ENCODE measurements at regions not wholly inside any gene's neighbourhood (a gene's known extent, or its start where the extent isn't known, plus 50 kb on each side); places are given as distances from the start of the nearest gene placed in this dataset.

GRCh38 chr20:51281521-51281920 lies 258.6 kb upstream of the KCNG1 start:
- Histone ChIP-seq H3K9me3 (ENCODE audit: control insufficient read depth, insufficient read depth, low read length) (no peaks in the 10 kb centered on the region), H4K20me1 (ENCODE audit: control insufficient read depth, insufficient read depth, low read depth, low read length) (no peaks in the 10 kb centered on the region), H3K79me2 (ENCODE audit: control insufficient read depth, low read length) (no peaks in the 10 kb centered on the region), H3K9me2 (replicated peaks; ENCODE audit: control insufficient read depth, low read length) (no peaks in the 10 kb centered on the region), H3K4me2 (ENCODE audit: low read length) (no peak overlapping the region), H3K4me3 (ENCODE audit: low read length) (no peak overlapping the region), H3F3A (ENCODE audit: control insufficient read depth, insufficient read depth) (no peaks in the 10 kb centered on the region), H3K4me1 (ENCODE audit: control insufficient read depth, low read length) (peaks cover 1% of the 10 kb centered on the region; the same call in 1 of the 2 replicates), H3K36me3 (ENCODE audit: control insufficient read depth, low read length) (no peaks in the 10 kb centered on the region), H3K27me3 (ENCODE audit: control insufficient read depth, low read length) (peaks cover 10% of the 10 kb centered on the region; the same call in 1 of the 2 replicates), H3K27ac (ENCODE audit: low read depth, low read length) (no peak overlapping the region)
- TF ChIP-seq EZH2phosphoT487 (IDR thresholded peaks at IDR 0.05; ENCODE audit: borderline replicate concordance, low read length) (no peak), CTCF (IDR thresholded peaks at IDR 0.05; ENCODE audit: low read depth, low read length, poor library complexity, severe bottlenecking) (no peak)

- no peaks in the 10 kb centered on the region for H3F3A ChIP-seq (ENCODE audit: control insufficient read depth, insufficient read depth)
- H3K9me3 ChIP-seq (ENCODE audit: control insufficient read depth, insufficient read depth, low read length): no peaks in the 10 kb centered on the region
- peaks cover 12% of the 10 kb centered on the region; the same call in 1 of the 2 replicates for H3K27me3 ChIP-seq (ENCODE audit: control insufficient read depth, low read length)
Observed at GRCh38 chr20:51280047-51280446, 257.1 kb upstream of the KCNG1 start.

GRCh38 chr20:51277961-51278360 lies 255.1 kb upstream of the KCNG1 start:
- H4K20me1 ChIP-seq (ENCODE audit: control insufficient read depth, insufficient read depth, low read depth, low read length): no peaks in the 10 kb centered on the region
- no peaks in the 10 kb centered on the region for H3K9me2 ChIP-seq (replicated peaks; ENCODE audit: control insufficient read depth, low read length)
- H3K4me3 ChIP-seq (ENCODE audit: low read length): no peak overlapping the region
- no peak overlapping the region for H3K27ac ChIP-seq (ENCODE audit: low read depth, low read length)
- no peaks in the 10 kb centered on the region for H3F3A ChIP-seq (ENCODE audit: control insufficient read depth, insufficient read depth)
- no peaks in the 10 kb centered on the region for H3K9me3 ChIP-seq (ENCODE audit: control insufficient read depth, insufficient read depth, low read length)
- H3K79me2 ChIP-seq (ENCODE audit: control insufficient read depth, low read length): no peaks in the 10 kb centered on the region
- H3K27me3 ChIP-seq (ENCODE audit: control insufficient read depth, low read length): peaks cover 15% of the 10 kb centered on the region; the same call in 1 of the 2 replicates
- TF ChIP-seq CTCF (IDR thresholded peaks at IDR 0.05; ENCODE audit: low read depth, low read length, poor library complexity, severe bottlenecking): no peak
- no peak for TF ChIP-seq EZH2phosphoT487 (IDR thresholded peaks at IDR 0.05; ENCODE audit: borderline replicate concordance, low read length)
- no peaks in the 10 kb centered on the region for H3K36me3 ChIP-seq (ENCODE audit: control insufficient read depth, low read length)
- H3K4me1 ChIP-seq (ENCODE audit: control insufficient read depth, low read length): no peaks in the 10 kb centered on the region
- H3K4me2 ChIP-seq (ENCODE audit: low read length): no peak overlapping the region

More at GRCh38 chr20:51280047-51280446, 257.1 kb upstream of the KCNG1 start:
- TF ChIP-seq CTCF (IDR thresholded peaks at IDR 0.05; ENCODE audit: low read depth, low read length, poor library complexity, severe bottlenecking) (no peak), EZH2phosphoT487 (IDR thresholded peaks at IDR 0.05; ENCODE audit: borderline replicate concordance, low read length) (no peak)
- Histone ChIP-seq H3K27ac (ENCODE audit: low read depth, low read length) (no peak overlapping the region), H3K4me3 (ENCODE audit: low read length) (no peak overlapping the region), H3K79me2 (ENCODE audit: control insufficient read depth, low read length) (no peaks in the 10 kb centered on the region), H4K20me1 (ENCODE audit: control insufficient read depth, insufficient read depth, low read depth, low read length) (no peaks in the 10 kb centered on the region), H3K4me1 (ENCODE audit: control insufficient read depth, low read length) (no peaks in the 10 kb centered on the region), H3K36me3 (ENCODE audit: control insufficient read depth, low read length) (no peaks in the 10 kb centered on the region), H3K9me2 (replicated peaks; ENCODE audit: control insufficient read depth, low read length) (no peaks in the 10 kb centered on the region), H3K4me2 (ENCODE audit: low read length) (no peak overlapping the region)

Measured in DOHH2 (cell line).